GM21447 (cell line): ENCODE measurements at regions not wholly inside any gene's neighbourhood (a gene's known extent, or its start where the extent isn't known, plus 50 kb on each side); places are given as distances from the start of the nearest gene placed in this dataset.

Source experiments
- ATAC-seq: cut with Tn5 transposase; IDR thresholded peaks from one replicate; pipeline ENCODE4 v1.9.1; 2021; ENCODE audit not compliant: unreplicated experiment

DNA sequence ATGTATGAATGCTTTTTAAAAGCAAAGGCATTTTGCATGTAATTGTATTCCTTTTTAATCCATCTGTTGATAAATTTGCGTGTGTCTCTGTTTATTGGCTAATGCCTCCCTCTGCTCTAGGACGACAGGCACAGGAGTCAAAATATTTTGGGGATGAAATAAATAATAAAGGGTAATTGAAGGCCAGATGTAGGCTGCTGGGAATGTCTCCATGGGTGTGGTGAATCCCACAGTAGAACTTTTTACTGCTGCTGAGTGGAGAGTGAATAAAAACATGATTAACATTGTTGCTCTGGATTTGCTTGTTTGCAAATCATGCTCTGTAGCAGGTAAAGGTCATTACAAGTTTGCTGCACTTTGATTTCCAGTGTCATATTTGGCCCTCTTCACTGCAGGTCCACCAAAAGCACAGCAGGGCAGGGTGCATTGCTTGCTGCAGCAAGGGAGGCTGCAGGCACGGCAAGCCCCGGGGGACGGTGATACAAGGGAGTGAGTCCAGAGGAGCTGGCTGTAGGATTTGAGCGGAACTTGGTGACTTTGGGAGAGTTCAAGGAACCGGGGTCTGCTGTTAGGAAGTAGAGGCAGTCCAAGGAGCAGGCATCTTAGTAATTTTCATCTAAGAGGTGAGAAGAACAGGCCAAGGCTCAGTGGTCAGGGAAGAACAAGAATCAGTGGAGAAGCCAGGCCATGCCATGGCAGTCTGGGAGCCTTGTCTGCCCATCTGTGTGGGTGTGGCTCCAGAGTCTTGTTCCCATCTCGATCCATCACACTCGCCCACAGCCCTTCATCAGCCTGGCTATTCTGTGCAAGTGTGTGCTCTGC lies 201.5 kb upstream of the RAB6C start:
- ATAC-seq, result no peak

DNA sequence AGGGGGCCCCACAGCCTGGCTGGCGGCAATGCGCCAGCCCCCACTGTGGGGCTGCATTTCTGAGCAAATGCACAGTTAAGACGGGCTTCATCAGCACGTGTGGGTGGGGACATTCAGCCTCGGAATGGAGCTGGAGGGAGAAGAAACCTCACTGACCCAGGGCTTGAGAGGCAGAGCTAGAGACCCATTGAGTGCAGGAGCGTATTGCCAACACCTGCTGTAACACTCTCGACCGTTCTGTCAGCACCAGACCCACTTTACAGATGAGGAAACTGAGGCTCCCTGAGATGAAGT lies 200.9 kb upstream of the RAB6C start:
- no peak for ATAC-seq

DNA sequence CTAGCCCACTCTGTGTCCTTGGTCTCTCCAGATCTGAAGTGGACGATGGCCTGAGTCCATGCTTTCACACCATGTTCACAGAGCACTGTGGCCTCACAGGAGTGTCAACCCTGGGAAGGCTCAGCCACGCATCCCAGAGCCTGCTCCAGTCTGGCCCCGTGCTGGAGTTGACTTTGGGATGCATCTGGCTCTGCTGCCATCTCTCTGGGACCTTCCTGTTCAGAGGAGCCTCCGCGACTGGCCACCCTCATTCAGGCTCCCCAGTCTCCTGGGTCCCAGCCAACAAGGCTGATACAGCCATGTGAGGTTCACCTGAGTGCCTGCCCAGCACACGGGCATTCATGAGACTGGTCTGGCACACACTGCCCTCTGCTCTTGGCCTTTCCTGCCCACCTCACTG lies 199.7 kb upstream of the RAB6C start:
- no peak for ATAC-seq

DNA sequence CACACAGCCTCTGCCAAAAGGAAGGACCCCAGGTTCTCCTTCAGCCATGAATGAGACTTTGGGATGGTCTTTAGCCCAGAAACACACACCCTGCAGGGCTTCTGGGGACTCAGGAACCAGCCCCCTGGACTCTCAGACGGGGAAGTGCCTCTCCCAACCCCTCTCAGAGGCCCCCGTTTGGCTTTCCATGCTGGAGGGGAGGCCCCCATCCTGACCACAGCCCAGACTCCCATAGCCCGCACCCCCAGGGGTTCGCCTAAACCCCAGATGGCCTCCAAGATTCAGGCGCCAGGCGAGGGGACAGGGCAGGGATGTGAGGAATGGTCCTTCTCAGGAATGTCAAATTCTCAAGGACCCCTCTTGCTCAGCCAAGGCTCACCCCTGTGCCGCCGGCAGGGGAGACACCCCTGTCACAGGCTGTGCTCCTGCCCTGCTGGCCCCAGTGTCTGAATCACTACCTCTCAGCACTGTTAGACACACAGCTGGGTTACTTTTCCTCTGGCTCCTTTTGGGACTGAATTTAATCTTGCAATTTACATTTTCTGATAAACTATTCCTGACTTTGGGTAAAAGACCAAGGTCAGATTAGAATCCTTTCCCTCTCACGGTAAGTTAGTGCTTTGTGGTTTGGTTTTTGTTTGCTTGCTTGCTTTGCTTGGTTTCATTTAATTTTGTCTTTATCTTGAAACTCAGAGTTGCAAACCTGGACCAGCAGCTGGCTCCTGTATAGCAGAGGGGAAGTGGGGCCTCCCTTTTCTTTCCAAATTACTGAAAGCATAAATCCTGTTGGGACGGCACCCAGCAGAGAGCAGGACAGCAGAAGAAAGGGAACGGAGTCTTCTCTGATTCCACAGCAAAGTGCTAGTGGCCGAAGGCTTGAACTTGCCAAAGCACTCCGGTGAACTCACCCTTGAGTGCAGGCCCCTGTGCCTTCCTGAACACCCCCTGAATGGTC lies 198.9 kb upstream of the RAB6C start:
- ATAC-seq, result no peak

DNA sequence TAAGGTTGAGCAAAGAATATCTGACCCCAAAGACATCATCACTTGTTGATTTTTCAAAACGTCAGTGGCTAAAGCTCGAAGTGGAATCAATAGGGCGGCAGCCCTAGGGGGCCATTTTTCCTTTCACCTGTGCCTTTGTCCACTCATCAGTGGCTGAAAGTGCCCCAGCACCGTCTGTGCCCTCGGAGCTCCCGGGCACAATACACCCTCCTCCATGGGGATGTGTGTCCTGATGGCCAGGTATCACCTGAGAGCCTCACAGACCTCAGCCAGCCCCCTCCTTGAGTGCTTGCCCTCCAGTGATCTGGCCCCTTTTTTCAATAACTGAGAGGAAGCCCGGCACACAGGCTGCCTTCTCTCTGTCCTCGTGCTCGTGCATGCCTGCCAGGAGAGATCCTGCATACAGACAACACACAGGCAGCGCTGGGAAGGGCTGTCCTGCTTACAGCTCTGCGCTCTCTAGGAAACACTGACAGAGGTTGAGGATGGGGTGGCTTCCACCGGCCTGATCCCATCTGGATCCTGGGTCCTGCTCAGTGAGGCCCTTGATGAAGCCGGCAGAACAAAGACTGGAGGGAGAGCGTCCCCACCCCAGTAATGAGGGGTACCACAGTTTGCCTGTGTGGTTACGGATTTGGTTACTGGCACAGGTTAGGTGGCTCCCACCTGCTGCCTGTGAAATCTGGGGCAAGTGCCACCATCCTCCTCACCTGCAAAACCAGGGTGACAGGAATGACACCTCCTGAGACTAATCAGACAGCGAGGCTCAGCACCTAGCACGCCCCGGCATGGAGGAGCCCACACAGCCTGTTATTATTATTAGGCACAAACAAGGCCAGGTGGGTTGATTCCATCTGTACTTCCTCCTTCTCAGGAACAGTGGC lies 197.5 kb upstream of the RAB6C start:
- no peak for ATAC-seq

DNA sequence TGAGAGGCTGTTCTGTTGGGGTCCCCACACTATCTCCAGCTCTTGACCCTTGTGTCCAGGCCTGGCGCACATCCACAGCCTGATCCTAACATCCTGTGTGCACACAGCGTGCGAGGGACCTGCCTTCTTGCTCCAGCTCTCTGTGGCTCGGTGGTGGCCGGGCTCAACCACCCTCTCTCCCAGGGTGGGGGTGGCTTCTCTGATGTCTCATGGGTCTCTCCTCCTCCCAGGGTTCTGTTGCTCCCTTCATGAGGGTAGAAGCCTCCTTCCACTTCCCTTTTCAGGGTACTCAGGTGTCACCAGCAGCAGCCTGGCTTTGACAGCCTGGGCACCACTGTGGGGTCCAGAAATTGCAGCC lies 196.9 kb upstream of the RAB6C start:
- no peak for ATAC-seq

DNA sequence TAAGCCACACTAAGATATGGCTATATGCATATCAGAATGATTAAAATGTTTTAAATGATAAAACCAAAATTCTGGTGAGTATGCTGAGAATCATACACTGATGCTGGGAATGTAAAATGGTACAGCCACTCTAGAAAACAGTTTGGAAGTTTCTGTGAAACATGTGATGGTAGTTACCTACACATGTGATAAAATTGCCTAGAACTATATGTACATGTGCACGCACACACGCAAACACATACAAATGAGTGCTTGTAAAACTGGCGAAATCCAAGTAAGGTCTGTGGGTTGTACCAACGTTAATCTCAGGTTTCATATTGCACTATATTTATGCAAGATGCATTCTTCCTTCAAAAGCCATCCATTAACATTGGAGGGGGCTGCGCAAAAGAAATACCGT lies 195.0 kb upstream of the RAB6C start:
- no peak for ATAC-seq

DNA sequence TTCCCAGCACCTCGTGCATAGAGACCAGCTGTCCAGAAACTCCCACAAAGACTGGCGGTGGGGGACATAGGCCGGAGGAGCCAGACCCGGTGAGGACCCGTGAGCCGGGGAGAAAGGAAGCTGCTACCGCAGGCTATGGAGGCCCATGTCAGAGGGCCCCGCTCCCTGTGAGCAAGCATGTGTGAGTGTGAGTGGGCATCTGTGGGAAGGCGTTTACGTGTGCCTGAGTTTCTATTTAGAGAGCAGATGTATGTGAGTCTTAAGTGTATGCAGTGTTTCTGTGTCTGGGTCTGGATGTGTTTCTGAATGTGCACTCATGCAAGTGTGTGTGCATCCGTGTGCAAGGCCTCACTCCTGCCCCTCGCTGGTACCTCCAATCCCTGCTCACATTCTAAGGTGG lies 187.8 kb upstream of the RAB6C start:
- ATAC-seq, result no peak

DNA sequence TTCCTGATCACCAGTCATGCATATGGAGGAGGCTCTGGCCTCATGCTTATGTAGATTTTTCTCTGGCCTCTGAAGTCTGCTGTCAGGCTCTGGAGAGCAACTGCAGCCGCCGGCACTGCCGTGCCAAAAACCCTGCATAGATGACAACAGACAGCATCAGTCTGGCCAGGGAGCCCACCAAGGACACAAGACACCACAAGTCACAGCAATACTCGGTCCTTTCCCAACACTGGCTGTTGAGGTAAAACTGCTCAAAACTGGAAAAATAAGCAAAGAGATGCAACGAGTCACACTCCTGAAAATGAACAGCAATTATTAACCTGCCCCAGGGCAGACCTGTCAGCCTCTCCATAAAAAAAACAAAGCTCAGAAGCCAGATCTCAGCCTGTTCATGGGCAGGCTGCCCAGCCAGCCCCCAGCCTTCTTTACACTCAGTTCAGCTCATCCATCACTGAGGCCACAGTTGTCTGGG lies 186.0 kb upstream of the RAB6C start:
- no peak for ATAC-seq

DNA sequence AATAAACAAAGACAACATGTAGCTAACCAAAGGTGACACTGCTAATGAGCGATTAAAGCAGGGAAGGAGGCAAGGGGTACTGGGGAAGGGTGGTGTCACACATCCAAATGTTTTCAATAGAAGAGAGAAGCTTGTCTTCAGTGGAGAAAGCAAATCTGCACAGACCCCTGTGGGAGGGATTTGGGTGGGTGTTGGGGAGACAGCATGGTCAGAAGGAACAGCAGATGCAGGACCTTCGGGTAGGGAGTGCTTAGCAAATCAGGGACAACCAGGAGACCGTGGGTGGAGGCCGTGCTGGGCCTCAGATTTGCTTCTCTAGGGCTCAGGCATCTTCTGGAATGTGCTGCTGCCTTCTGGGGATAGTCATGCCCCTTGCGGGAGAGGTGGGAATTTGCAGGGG lies 185.3 kb upstream of the RAB6C start:
- no peak for ATAC-seq

DNA sequence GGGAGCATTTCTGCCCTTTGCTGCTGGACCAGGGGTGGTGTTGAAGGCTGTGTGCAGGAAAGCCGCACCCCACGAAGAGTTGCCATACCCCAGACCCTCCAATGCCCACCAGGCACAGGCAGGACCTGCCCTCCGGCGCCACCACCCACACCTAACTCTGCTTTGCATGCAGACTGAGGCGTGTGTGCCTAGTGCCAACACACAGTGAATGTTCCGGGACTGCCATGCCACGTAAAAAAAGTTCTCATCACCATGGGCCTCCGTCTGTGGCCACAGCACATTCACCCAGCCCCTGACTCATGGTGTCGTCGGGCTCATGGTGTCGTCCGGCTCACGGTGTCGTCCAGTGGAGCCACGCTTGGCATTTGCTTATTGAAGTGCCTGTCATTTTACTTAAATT lies 184.9 kb upstream of the RAB6C start:
- ATAC-seq, result no peak

DNA sequence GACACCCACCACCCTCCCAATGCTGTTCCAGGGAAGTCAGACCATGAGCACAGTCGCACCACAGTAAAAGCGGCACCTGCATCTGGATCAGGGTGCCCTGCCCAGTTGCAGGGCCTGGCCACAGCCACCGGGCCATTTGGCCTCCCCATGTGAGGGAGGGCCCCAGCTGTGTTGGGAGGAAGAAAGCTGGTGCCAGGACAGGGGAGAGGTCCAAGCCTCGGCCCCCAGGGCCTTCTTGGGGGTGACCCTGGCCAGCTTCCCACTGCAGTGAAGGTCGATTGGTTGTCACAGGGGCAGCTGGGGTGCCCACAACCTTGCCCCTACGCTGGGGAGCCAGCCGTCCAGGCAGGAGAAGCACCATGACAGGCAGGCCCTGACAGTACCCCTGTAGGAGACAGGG lies 183.2 kb upstream of the RAB6C start:
- ATAC-seq, result no peak

DNA sequence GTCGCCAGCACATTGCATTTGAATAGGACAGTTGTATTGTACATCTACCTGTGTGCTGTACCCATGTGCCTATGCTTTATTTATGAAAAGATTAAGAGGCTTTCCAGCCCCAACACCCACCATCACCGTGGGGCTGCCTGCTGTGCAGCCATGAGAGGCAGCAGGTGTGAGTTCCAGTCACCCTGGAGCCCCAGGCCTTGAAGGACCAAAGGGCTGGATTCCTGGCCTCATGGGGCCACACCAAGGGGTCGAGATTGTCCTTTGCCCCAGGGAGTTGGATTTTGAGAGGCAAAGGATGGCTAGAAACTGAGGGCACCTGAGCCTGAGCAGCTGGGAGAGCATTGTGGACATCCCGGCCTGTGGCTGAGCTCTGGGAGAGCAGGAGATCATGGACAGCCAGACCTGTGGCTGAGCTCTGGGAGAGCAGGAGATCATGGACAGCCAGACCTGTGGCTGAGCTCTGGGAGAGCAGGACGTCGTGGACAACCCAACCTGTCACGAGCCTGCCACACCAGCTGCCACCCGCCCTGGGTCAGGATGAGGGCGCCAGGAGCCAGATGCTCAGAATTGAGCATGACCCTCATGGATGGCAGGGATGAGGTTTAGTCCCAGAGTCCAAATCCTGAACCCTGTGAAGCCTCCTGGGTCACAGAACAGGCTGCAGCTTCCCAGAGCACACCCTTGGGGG lies 182.5 kb upstream of the RAB6C start:
- no peak for ATAC-seq

DNA sequence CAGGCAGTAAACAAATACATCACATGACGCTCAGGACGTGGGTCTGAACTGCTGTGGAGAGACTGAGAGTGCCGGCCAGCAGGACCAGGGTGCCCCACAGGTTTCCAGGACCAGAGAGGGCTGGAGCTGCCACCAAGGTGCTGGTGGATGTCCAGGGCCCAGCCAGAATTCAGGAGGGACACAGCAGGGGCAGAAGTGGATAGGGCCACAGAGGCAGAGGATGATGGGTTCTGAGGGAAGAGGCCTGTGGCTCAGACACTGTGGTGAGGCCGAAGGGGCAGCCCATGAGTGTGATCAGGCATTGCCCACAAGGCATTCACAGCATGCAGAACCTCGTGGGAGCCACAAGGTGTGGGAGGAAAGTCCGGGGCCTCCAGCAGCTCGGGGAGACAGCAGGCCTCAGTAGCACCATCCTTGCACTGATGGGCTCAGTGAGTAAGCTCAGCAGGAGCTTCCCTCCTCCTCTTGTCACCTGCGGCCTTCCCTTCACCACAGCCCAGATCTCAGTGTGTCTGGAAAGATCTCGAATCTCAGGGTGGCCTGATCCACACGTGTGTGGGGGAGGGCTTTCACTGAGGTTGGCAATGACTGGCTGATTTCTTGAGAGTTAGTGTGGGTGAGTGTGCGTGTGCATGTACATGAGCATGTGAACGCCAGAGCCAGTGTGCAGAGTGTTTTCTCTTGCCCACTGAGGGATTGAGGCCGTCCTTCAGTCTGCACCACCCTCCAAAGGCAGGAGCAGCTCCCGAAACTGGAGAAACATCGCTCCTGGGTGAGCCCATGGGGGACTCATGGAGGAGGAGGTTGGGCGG lies 181.8 kb upstream of the RAB6C start:
- no peak for ATAC-seq

DNA sequence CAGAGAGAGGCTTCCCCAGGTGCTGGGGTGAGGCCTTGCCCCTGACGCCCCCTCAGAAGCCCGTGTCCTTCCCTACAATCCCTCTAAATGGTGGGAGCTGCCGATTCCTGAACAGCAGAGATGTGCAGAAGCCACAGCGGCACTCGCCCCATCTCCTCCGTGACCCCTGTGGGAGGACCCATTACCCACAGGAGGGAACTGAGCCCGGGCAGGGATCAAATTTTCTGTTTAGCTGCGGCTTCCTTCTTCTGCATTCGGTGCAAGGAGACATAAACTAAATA lies 181.2 kb upstream of the RAB6C start:
- ATAC-seq, result no peak

DNA sequence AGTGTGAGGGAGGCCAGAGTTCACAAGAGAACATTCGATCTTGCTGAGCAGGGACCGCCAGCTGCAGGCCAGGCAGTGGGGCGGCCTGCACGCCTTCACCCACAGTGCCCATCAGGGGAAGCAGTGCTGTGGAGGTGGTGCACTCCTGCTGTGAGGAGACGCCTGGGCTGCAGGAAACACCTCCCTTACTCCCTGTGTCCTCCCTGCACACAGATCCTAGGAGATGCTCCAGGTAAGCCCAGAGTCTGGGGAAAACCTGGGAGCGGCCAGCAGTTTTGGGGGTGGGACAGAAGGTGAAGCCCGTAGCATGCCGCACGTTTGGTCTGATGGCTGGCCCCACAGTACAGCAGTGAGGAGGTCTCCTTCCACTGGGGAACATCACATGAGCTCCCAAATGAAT lies 180.8 kb upstream of the RAB6C start:
- no peak for ATAC-seq

DNA sequence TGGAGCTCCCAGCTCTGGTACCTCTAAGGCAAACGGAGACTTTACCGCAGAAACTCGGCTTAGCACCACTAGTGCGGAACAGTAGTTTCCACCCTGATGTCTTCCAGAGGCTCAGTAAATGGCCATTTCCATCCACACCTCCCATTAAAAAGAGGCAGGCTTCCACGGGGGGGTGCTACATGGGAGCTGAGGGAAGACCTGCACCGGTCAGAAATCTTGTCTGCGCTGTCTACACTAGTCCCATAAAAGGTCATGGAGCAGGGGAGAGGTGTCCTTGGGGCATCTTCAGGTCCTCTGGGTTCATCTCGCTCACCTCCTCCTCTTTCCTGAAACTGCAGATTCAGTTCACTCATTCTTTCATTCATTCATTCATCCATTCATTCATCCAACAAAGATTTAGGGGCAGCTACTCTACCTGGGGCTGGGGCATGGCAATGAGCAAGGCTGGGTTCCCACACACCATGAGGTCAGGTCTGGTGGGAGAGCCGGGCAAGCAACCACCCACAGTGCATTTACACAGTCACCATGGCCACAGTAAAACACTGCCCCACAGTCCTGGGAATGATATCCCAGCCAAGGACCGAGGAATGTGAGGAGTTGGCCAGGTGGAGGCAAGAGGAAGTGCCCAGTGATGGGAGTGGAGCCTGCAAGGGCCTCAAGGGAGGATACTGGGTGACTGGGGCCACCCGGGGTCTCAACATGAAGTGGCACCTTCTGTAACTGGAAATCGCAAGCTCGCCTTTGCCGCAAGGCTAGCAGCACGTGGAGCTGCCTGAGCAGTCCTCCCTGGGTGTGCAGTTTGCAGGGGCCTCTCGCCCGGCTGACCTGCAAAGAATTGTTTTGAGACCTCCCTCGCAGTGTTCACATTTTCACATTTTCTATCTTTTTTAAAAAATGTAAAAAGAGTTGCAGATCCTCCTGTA lies 180.2 kb upstream of the RAB6C start:
- ATAC-seq, result no peak

DNA sequence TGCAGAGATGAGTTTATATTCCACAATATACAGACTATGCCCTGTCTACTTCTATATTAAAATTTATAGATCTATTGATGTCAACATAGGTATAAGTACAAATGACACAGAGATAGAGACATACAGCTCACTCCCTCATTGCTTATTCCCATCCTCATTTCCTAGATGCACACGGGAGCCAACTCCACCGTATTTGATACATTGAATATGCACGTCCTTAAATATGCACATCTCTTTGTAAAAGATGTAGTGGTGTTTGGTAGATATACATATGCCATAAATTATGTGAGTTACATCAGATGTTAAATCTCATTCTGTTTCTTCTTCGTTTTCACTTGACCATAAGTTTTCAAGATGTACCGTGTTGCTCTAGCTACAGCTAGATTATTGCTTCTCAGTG lies 179.2 kb upstream of the RAB6C start:
- no peak for ATAC-seq

DNA sequence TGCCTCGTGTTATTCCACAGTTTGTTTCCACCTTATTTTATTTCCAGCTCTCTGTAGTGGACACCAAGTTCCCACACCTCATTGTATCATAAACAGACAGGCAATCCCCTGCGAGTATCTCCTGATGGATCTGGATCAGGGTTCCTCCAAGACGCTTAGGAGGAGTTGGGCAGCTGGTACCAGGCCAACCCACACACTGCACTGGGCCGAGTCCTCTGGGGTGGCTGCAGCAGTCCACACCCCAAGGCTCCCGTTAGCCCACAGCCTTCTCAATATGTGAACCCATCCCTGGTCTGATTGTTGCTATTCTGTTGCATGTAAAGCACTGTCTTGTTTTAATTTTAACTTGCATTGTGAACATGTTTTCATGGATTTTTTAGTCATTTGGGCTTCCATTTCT lies 178.8 kb upstream of the RAB6C start:
- ATAC-seq, result no peak
